ENCODE measurements at regions not wholly inside any gene's neighbourhood (a gene's known extent, or its start where the extent isn't known, plus 50 kb on each side); places are given as distances from the start of the nearest gene placed in this dataset.

DNA sequence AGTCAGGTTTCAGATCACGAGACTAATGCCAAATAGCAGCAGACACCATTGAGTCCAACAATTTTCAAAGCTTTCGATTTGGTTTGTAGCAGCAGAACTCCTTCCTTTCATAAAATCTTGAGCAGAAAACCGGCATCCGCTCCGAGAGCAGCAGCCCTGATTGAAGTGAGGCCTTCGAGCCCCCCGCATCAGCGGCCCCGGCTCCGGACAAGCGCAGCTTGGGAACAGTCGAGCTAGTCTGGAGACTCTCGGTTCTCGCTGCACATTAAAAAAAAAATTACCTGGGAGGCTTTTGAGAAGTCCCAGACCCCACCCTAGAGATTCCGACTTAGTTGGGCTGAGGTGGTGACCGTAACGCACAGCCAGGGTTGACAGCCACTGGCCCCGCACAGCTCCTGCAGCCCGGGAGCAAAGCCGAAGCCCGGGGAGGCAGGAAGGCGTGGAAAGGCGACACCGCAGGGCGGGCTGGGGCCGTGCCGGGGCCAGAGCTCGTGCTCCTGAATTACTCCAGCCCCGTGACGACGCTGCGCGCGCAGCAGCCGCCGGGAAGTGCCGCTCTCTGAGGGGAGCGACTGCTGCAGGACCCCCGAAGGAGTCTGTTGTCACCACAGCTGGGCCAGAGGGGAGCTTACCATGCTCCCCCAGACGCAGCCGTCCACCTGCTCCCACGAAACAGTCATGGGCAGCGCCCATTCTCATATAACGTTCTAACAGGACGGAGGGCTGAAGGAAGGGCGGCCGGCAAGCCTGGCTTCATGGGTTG lies 57.8 kb downstream of the SPATA19 start:
- no peaks in the 10 kb centered on the region for H3K9me3 ChIP-seq
- intact Hi-C loops (cut with DNase I): no loop called here
- H3K4me3 ChIP-seq: peak overlapping the region in 1 of 2 donors; percentile 9
- TF ChIP-seq POLR2AphosphoS5 (IDR thresholded peaks at IDR 0.05; ENCODE audit: insufficient read depth in 1 of 2, low read depth in 1 of 2) (no peak), POLR2A (IDR thresholded peaks at IDR 0.05) (no peak), CTCF (IDR thresholded peaks at IDR 0.05) (no peak)
- no peaks in the 10 kb centered on the region for H3K27me3 ChIP-seq
- peaks cover 8% of the 10 kb centered on the region for H3K4me1 ChIP-seq
- no peak for DNase-seq (ENCODE audit: extremely low spot score in 2 of 2)
- no peak overlapping the region for H3K27ac ChIP-seq
- no peaks in the 10 kb centered on the region for H3K36me3 ChIP-seq

- Histone ChIP-seq H3K36me3 (no peaks in the 10 kb centered on the region), H3K9me3 (no peaks in the 10 kb centered on the region), H3K27me3 (no peaks in the 10 kb centered on the region), H3K4me3 (no peak overlapping the region), H3K4me1 (peaks cover 8% of the 10 kb centered on the region), H3K27ac (no peak overlapping the region)
- DNase-seq (ENCODE audit: extremely low spot score in 2 of 2): no peak
- TF ChIP-seq CTCF (IDR thresholded peaks at IDR 0.05) (no peak), POLR2A (IDR thresholded peaks at IDR 0.05) (no peak), POLR2AphosphoS5 (IDR thresholded peaks at IDR 0.05; ENCODE audit: insufficient read depth in 1 of 2, low read depth in 1 of 2) (no peak)
- intact Hi-C loops (cut with DNase I): no loop called here
These were observed 59.4 kb downstream of the SPATA19 start for GRCh38 chr11:133785795-133786340.

DNA sequence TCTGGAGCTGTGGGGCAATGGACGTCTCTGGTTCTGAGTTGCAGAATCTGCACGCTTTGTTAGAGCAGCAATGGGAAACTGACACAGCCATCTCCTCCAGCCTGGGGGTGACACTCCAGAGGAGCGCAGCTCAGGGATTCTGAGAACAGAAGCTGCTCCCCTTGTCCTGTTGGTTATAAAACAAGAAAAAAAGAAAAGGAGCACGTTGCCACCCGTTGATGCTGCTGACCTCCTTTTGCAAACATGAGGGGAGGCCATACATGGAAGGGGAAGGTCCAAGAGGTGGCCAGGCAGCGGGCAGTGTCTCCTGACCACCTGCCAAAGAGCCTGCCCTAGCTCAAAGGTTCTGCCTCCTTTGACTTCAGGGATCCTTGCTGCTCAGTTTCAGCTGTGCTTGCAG lies 61.0 kb downstream of the SPATA19 start:
- no peaks in the 10 kb centered on the region for H3K27me3 ChIP-seq
- DNase-seq (ENCODE audit: extremely low spot score in 2 of 2): no peak
- TF ChIP-seq POLR2AphosphoS5 (IDR thresholded peaks at IDR 0.05; ENCODE audit: insufficient read depth in 1 of 2, low read depth in 1 of 2) (no peak), POLR2A (IDR thresholded peaks at IDR 0.05) (no peak), CTCF (IDR thresholded peaks at IDR 0.05) (no peak)
- no peak overlapping the region for H3K4me3 ChIP-seq
- H3K36me3 ChIP-seq: no peaks in the 10 kb centered on the region
- no peak overlapping the region for H3K27ac ChIP-seq
- no peaks in the 10 kb centered on the region for H3K9me3 ChIP-seq
- peaks cover 8% of the 10 kb centered on the region for H3K4me1 ChIP-seq
- intact Hi-C loops (cut with DNase I): no loop called here

GRCh38 chr11:133782116-133782725 lies 63.1 kb downstream of the SPATA19 start:
- Histone ChIP-seq H3K4me1 (peaks cover under 1% of the 10 kb centered on the region), H3K9me3 (no peaks in the 10 kb centered on the region), H3K27ac (no peak overlapping the region), H3K27me3 (no peaks in the 10 kb centered on the region), H3K36me3 (no peaks in the 10 kb centered on the region), H3K4me3 (no peak overlapping the region)
- intact Hi-C loops (cut with DNase I): no loop called here
- TF ChIP-seq CTCF (IDR thresholded peaks at IDR 0.05) (no peak), POLR2AphosphoS5 (IDR thresholded peaks at IDR 0.05; ENCODE audit: insufficient read depth in 1 of 2, low read depth in 1 of 2) (no peak), POLR2A (IDR thresholded peaks at IDR 0.05) (no peak)
- DNase-seq (ENCODE audit: extremely low spot score in 2 of 2): no peak

DNA sequence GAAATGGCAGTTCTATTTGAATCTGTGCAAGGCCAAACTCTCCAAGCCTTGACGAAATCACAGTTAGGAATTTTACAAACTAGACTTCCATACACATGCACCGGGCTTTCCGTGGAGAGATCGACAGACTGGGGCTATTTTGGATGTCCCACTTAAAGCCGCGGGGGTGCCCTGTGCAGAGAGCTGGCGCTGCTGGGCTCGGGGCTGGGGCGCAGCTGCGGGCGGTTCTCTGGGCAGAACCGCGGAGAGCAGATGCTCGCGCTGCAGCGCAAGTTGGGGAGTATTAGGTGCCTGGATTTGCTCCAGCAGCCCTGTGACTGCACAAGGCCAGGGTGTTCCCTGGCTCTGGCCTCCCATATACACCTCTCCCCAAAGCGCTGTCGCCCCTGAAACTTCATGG lies 67.2 kb downstream of the SPATA19 start:
- Histone ChIP-seq H3K27ac (no peak overlapping the region), H3K4me1 (no peaks in the 10 kb centered on the region), H3K27me3 (no peaks in the 10 kb centered on the region), H3K9me3 (no peaks in the 10 kb centered on the region), H3K36me3 (no peaks in the 10 kb centered on the region), H3K4me3 (no peak overlapping the region)
- intact Hi-C loops (cut with DNase I): no loop called here
- no peak for DNase-seq (ENCODE audit: extremely low spot score in 2 of 2)
- TF ChIP-seq POLR2A (IDR thresholded peaks at IDR 0.05) (no peak), POLR2AphosphoS5 (IDR thresholded peaks at IDR 0.05; ENCODE audit: insufficient read depth in 1 of 2, low read depth in 1 of 2) (no peak), CTCF (IDR thresholded peaks at IDR 0.05) (no peak)
